Lung microvascular endothelial cell (primary cell): ENCODE measurements at regions not wholly inside any gene's neighbourhood (a gene's known extent, or its start where the extent isn't known, plus 50 kb on each side); places are given as distances from the start of the nearest gene placed in this dataset.
"Not testable (repeated sequence)": the region's sequence is repeated elsewhere in the genome, so short reads cannot be mapped to it uniquely, and the experiment has no call there.

ENCODE experiments used
- DNase-seq, 2 donors: peaks; one replicate each; pipeline versions ENCODE4 v3.0.0 to v3.0.0-alpha.2; 2010; ENCODE audit warnings: low read depth in 2 of 2

- no peak for DNase-seq
These were observed 137.0 kb downstream of the CEBPB start for GRCh38 chr20:50327666-50328065.

- DNase-seq, result no peak
These were observed 137.8 kb downstream of the CEBPB start for GRCh38 chr20:50328222-50328979.

GRCh38 chr20:50328996-50329898, 138.6 kb downstream of the CEBPB start:
- no peak for DNase-seq

GRCh38 chr20:50329981-50330503, 139.4 kb downstream of the CEBPB start:
- DNase-seq, result no peak

- DNase-seq, result peak in 1 of 2 donors; percentile 63
These were observed 140.1 kb downstream of the CEBPB start for GRCh38 chr20:50330504-50331313.

GRCh38 chr20:50331469-50332363, 141.1 kb downstream of the CEBPB start:
- no peak for DNase-seq

GRCh38 chr20:50332491-50332980, 141.9 kb downstream of the CEBPB start:
- DNase-seq, result no peak

- DNase-seq, result no peak
These were observed 142.6 kb downstream of the CEBPB start for GRCh38 chr20:50333131-50333670.

- DNase-seq, result no peak
These were observed 143.2 kb downstream of the CEBPB start for GRCh38 chr20:50333812-50334211.

- DNase-seq, result not testable (repeated sequence)
These were observed 143.9 kb downstream of the CEBPB start for GRCh38 chr20:50334512-50334911.

GRCh38 chr20:50335105-50335504, 144.5 kb downstream of the CEBPB start:
- peak; percentile 18 to 45 for DNase-seq

GRCh38 chr20:50335866-50336265, 145.2 kb downstream of the CEBPB start:
- DNase-seq, result no peak

GRCh38 chr20:50336661-50337060, 146.0 kb downstream of the CEBPB start:
- DNase-seq, result no peak

GRCh38 chr20:50337521-50338466, 147.2 kb downstream of the CEBPB start:
- no peak for DNase-seq

- no peak for DNase-seq
These were observed 148.1 kb downstream of the CEBPB start for GRCh38 chr20:50338479-50339391.

GRCh38 chr20:50339466-50339901, 148.9 kb downstream of the CEBPB start:
- DNase-seq, result no peak

- no peak for DNase-seq
These were observed 149.9 kb downstream of the CEBPB start for GRCh38 chr20:50340541-50340940.

GRCh38 chr20:50341050-50341449, 150.4 kb downstream of the CEBPB start:
- no peak for DNase-seq
